HEK293 (cell line): ENCODE measurements at regions not wholly inside any gene's neighbourhood (a gene's known extent, or its start where the extent isn't known, plus 50 kb on each side); places are given as distances from the start of the nearest gene placed in this dataset.

ENCODE experiments used
- CTCF ChIA-PET: fragments of 350-600 bp; formaldehyde crosslinking; extraction: SDS; loops from one replicate; lab custom pipeline; 2021; ENCODE audit warnings: antibody characterized with exemption; lab: Yijun Ruan, JAX
- POLR2A ChIA-PET: fragments of 300-600 bp; formaldehyde crosslinking; extraction: SDS; loops from one replicate; lab custom pipeline; 2020; ENCODE audit warnings: antibody characterized with exemption, inconsistent platforms; lab: Yijun Ruan, JAX
- H3K27ac ChIP-seq: fragments of 200-500 bp; sonication (Bioruptor generic); 2 replicates; pipeline ENCODE4 v1.5.1; 2014; ENCODE audit warnings: low read depth, low read length, control low read depth, inconsistent platforms; ENCODE audit errors: extremely low read depth
- H3K36me3 ChIP-seq, 2 experiments: fragments of 200-500 bp in 1 of 2; sonication (Bioruptor generic) in 1 of 2; 1 replicate in 1 of 2; 2 replicates in 1 of 2; pipeline ENCODE4 v1.5.1; 2014 to 2017; ENCODE audit warnings: inconsistent platforms in 2 of 2, low read length in 2 of 2; ENCODE audit not compliant: control insufficient read depth in 2 of 2, insufficient read depth in 1 of 2
- H3K4me1 ChIP-seq: fragments of 200-500 bp; sonication (Bioruptor generic); 2 replicates; pipeline ENCODE4 v1.5.1; 2014; ENCODE audit warnings: mild to moderate bottlenecking, low read length, inconsistent platforms; ENCODE audit not compliant: control insufficient read depth, insufficient read depth
- H3K4me3 ChIP-seq: 2 replicates; pipeline ENCODE4 v1.5.1; 2011; ENCODE audit warnings: low read depth, mild to moderate bottlenecking, control low read depth, low read length, moderate library complexity
- H3K9me3 ChIP-seq: fragments of 200-500 bp; sonication (Bioruptor generic); 2 replicates; pipeline ENCODE4 v1.5.1; 2014; ENCODE audit warnings: low read depth, low read length, inconsistent platforms; ENCODE audit not compliant: control insufficient read depth, insufficient read depth
- GLIS1 ChIP-seq: fragments of 450-650 bp; formaldehyde crosslinking; IDR thresholded peaks from 2 replicates; pipeline ENCODE4 v1.5.1; 2016; ENCODE audit warnings: missing biosample characterization, missing genetic modification characterization
- HOXA7 ChIP-seq: sonication (generic); formaldehyde crosslinking; IDR thresholded peaks from 2 replicates; pipeline ENCODE4 v1.8.1; 2022; ENCODE audit warnings: missing genetic modification reagents, borderline replicate concordance
- MEIS1 ChIP-seq: sonication (generic); formaldehyde crosslinking; IDR thresholded peaks from 2 replicates; pipeline ENCODE4 v1.8.1; 2022; ENCODE audit warnings: missing genetic modification reagents, mild to moderate bottlenecking, borderline replicate concordance
- SCRT2 ChIP-seq: fragments of 450-650 bp; formaldehyde crosslinking; IDR thresholded peaks from 2 replicates; pipeline ENCODE4 v1.5.1; 2016; ENCODE audit warnings: missing biosample characterization, missing genetic modification characterization
- SP7 ChIP-seq: fragments of 450-650 bp; formaldehyde crosslinking; IDR thresholded peaks from 2 replicates; pipeline ENCODE4 v1.5.1; 2016; ENCODE audit warnings: missing biosample characterization, missing genetic modification characterization
- ZBTB10 ChIP-seq: fragments of 450-650 bp; formaldehyde crosslinking; IDR thresholded peaks from 2 replicates; pipeline ENCODE4 v1.5.1; 2016; ENCODE audit warnings: missing biosample characterization, missing genetic modification characterization
- ZIC2 ChIP-seq: fragments of 450-650 bp; formaldehyde crosslinking; IDR thresholded peaks from 2 replicates; pipeline ENCODE4 v1.5.1; 2016; ENCODE audit warnings: missing biosample characterization, missing genetic modification characterization
- ZNF133 ChIP-seq: fragments of 450-650 bp; formaldehyde crosslinking; IDR thresholded peaks from 2 replicates; pipeline ENCODE4 v1.5.1; 2016; ENCODE audit warnings: missing biosample characterization, missing genetic modification characterization
- ZNF214 ChIP-seq: fragments of 450-650 bp; formaldehyde crosslinking; IDR thresholded peaks from 2 replicates; pipeline ENCODE4 v1.5.1; 2017; ENCODE audit warnings: missing biosample characterization, mild to moderate bottlenecking, missing genetic modification characterization, borderline replicate concordance
- ZNF223 ChIP-seq: fragments of 450-650 bp; formaldehyde crosslinking; IDR thresholded peaks from 2 replicates; pipeline ENCODE4 v1.5.1; 2016; ENCODE audit warnings: missing biosample characterization, missing genetic modification characterization
- ZNF274 ChIP-seq, 2 experiments: fragments of 200-500 bp in 1 of 2; fragments of 450-650 bp in 1 of 2; sonication (Bioruptor generic) in 1 of 2; formaldehyde crosslinking in 1 of 2; IDR thresholded peaks; 2 replicates each; pipeline versions ENCODE4 v1.5.1 to v1.6.1; 2014 to 2016; ENCODE audit warnings: borderline replicate concordance in 1 of 2, inconsistent platforms in 1 of 2, low read length in 1 of 2, missing biosample characterization in 1 of 2, missing genetic modification characterization in 1 of 2
- ZNF350 ChIP-seq: fragments of 450-650 bp; formaldehyde crosslinking; IDR thresholded peaks from 2 replicates; pipeline ENCODE4 v1.5.0; 2017; ENCODE audit warnings: missing biosample characterization, mild to moderate bottlenecking, missing genetic modification characterization
- ZNF561 ChIP-seq: fragments of 450-650 bp; IDR thresholded peaks from 2 replicates; pipeline ENCODE4 v1.5.1; 2018; ENCODE audit warnings: missing biosample characterization, missing genetic modification characterization, borderline replicate concordance
- ZNF639 ChIP-seq: fragments of 450-650 bp; formaldehyde crosslinking; IDR thresholded peaks from 2 replicates; pipeline ENCODE4 v1.5.1; 2016; ENCODE audit warnings: missing biosample characterization, missing genetic modification characterization
- ZNF791 ChIP-seq: fragments of 450-650 bp; formaldehyde crosslinking; IDR thresholded peaks from 2 replicates; pipeline ENCODE4 v1.5.1; 2016; ENCODE audit warnings: missing biosample characterization, missing genetic modification characterization
- TF ChIP-seq, protein P1 (sequence below): fragments of 450-650 bp; formaldehyde crosslinking; IDR thresholded peaks from 2 replicates; pipeline ENCODE4 v1.5.1; 2016; ENCODE audit warnings: missing biosample characterization, missing genetic modification characterization
- TF ChIP-seq, protein P2 (sequence below): fragments of 450-650 bp; formaldehyde crosslinking; IDR thresholded peaks from 2 replicates; pipeline ENCODE4 v1.5.1; 2017; ENCODE audit warnings: missing biosample characterization, mild to moderate bottlenecking, missing genetic modification characterization, moderate library complexity

DNA sequence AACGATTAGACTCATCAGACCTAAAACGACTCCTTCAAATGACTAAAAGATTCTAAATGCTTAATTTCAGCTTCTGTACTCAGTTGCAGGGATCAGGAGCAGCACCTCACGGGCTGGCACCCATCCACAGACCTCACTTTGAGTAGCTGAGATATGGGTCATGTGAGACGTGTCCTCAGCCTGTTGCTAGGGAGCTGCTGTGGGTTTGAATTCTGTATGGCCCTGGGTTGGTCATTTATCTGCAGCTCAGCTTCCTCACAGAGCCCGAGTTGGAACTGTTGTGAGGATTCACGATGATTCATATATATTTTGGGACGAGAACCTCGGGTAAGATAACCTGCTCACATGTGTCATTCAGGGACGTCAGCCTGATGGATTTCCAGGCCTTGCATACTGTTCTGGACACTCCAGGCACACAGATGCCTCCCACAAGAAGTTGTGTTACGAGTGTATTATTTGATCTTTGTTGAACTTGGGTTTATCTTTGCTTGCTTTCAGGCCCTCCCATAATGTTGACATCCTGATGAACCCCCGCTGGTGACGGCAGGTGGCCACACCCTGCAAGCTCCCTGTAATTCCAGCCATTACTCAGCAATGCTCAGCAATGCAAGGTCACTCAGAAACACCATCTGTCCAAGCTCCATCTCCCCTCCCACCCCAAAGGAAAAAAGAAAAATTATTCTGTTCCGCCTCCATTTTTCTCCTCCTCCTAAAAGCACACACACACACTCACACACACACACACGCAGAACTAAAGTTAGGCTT, 137.6 kb downstream of the RBFOX3 start (continued):
- TF ChIP-seq ZNF214 (no peak), SP7 (tag by site-specific recombination) (no peak), ZNF274 (IDR thresholded peaks at IDR 0.05; ENCODE audit: low read length) (no peak), ZNF274 (tag by site-specific recombination; IDR thresholded peaks at IDR 0.05; ENCODE audit: borderline replicate concordance) (no peak), SCRT2 (tag by site-specific recombination) (no peak), MEIS1 (CRISPR knock-in tag) (no peak)
- TF ChIP-seq, all 188 proteins: peak for 7

DNA sequence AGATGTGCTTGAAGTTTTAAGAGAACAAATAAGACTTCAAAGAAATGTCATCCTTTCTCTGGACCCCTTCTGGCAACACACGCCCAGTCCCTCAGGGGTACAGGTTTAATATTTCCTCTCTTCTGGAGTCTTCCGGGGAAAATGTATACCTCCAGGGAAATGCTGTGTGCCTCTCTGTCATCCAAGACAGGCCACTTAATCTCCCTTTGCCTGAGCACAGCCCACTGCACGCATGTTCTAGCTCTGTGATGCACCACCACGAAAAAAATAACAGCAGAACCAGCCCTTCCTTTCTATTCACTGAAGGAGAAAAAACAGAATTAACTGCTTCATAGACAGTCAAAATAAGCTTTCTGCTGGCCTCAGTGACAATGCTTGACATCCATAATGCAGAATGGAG, 140.1 kb downstream of the RBFOX3 start:
- Histone ChIP-seq H3K9me3 (no peaks in the 10 kb centered on the region), H3K4me1 (no peaks in the 10 kb centered on the region), H3K4me3 (no peak overlapping the region), H3K36me3 (no peaks in the 10 kb centered on the region), H3K27ac (no peak overlapping the region)
- TF ChIP-seq ZNF791 (no peak), ZBTB10 (tag by site-specific recombination) (no peak), ZNF133 (tag by site-specific recombination) (no peak), HOXA7 (CRISPR knock-in tag) (no peak), ZNF350 (tag by site-specific recombination) (no peak), ZNF639 (tag by site-specific recombination) (no peak)
- TF ChIP-seq, protein P1, sequence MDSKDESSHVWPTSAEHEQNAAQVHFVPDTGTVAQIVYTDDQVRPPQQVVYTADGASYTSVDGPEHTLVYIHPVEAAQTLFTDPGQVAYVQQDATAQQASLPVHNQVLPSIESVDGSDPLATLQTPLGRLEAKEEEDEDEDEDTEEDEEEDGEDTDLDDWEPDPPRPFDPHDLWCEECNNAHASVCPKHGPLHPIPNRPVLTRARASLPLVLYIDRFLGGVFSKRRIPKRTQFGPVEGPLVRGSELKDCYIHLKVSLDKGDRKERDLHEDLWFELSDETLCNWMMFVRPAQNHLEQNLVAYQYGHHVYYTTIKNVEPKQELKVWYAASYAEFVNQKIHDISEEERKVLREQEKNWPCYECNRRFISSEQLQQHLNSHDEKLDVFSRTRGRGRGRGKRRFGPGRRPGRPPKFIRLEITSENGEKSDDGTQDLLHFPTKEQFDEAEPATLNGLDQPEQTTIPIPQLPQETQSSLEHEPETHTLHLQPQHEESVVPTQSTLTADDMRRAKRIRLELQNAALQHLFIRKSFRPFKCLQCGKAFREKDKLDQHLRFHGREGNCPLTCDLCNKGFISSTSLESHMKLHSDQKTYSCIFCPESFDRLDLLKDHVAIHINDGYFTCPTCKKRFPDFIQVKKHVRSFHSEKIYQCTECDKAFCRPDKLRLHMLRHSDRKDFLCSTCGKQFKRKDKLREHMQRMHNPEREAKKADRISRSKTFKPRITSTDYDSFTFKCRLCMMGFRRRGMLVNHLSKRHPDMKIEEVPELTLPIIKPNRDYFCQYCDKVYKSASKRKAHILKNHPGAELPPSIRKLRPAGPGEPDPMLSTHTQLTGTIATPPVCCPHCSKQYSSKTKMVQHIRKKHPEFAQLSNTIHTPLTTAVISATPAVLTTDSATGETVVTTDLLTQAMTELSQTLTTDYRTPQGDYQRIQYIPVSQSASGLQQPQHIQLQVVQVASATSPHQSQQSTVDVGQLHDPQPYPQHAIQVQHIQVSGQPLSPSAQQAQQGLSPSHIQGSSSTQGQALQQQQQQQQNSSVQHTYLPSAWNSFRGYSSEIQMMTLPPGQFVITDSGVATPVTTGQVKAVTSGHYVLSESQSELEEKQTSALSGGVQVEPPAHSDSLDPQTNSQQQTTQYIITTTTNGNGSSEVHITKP (tag by site-specific recombination) = no peak
- ChIA-PET CTCF (interaction anchor here (1.0 kb wide), 1 partner anchor 28 kb away, joined by 5 read pairs; no protein-coding TSS in a partner anchor), POLR2A (no interaction called here)

DNA sequence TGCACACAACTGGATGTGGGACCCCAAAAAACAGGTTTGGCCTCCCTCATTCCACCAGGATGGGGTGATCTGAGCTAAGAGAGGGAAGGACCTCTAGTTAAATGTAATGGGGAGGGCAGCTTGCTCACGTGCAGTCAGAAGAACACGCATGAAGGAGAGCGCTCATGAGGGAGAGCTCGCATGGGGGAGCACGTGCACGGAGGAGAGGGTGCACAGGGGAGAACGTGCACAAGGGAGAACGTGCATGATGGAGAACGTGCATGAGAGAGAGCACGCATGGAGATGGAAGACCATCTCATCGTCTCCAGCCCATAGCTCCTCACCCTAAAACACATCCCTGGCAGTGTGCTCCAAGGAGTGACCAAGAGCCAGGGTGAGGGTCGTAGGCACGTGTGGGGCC, 141.2 kb downstream of the RBFOX3 start:
- TF ChIP-seq ZNF274 (IDR thresholded peaks at IDR 0.05; ENCODE audit: low read length) = no peak
- no peak for TF ChIP-seq ZNF274 (tag by site-specific recombination; IDR thresholded peaks at IDR 0.05; ENCODE audit: borderline replicate concordance)
- TF ChIP-seq, protein P2, sequence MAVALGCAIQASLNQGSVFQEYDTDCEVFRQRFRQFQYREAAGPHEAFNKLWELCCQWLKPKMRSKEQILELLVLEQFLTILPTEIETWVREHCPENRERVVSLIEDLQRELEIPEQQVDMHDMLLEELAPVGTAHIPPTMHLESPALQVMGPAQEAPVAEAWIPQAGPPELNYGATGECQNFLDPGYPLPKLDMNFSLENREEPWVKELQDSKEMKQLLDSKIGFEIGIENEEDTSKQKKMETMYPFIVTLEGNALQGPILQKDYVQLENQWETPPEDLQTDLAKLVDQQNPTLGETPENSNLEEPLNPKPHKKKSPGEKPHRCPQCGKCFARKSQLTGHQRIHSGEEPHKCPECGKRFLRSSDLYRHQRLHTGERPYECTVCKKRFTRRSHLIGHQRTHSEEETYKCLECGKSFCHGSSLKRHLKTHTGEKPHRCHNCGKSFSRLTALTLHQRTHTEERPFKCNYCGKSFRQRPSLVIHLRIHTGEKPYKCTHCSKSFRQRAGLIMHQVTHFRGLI (tag by site-specific recombination) = no peak
- no peak for TF ChIP-seq ZNF223 (tag by site-specific recombination)
- no peak for TF ChIP-seq GLIS1 (tag by site-specific recombination)
- TF ChIP-seq ZIC2 = no peak
- no peak for TF ChIP-seq ZNF561 (tag by site-specific recombination)
- ChIA-PET CTCF (interaction anchor here (0.6 to 1.1 kb wide), 3 partner anchors 10 to 787 kb away, joined by 3 read pairs; no protein-coding TSS in a partner anchor), POLR2A (no interaction called here)

More for the DNA sequence above, 141.2 kb downstream of the RBFOX3 start:
- H3K36me3 ChIP-seq = no peaks in the 10 kb centered on the region
- H3K27ac ChIP-seq = no peak overlapping the region
- no peaks in the 10 kb centered on the region for H3K4me1 ChIP-seq
- H3K9me3 ChIP-seq = no peaks in the 10 kb centered on the region
- H3K4me3 ChIP-seq = no peak overlapping the region
